C4-2B (cell line): ENCODE measurements at regions not wholly inside any gene's neighbourhood (a gene's known extent, or its start where the extent isn't known, plus 50 kb on each side); places are given as distances from the start of the nearest gene placed in this dataset.

Experiments used
- CTCF ChIP-seq: fragments of 450-650 bp; conservative IDR thresholded peaks from 2 replicates; pipeline ENCODE4 v1.5.1; 2017; ENCODE audit warnings: mild to moderate bottlenecking
- ZFX ChIP-seq: fragments of 450-650 bp; IDR thresholded peaks from 2 replicates; pipeline ENCODE4 v1.6.1; 2017

GRCh38 chrX:57772637-57773036, 92.6 kb upstream of the NLRP2B start:
- TF ChIP-seq CTCF (peak; percentile 18), ZFX (no peak)
